Activated T-cell treated with anti-CD3 and anti-CD28 coated beads for 24 hours (primary cell): ENCODE measurements at regions not wholly inside any gene's neighbourhood (a gene's known extent, or its start where the extent isn't known, plus 50 kb on each side); places are given as distances from the start of the nearest gene placed in this dataset.

Experiments
- DNase-seq: peaks from one replicate; pipeline ENCODE4 v3.0.0-alpha.2; 2020; ENCODE audit warnings: low read depth

GRCh38 chr20:60693496-60694133, 558.4 kb upstream of the CDH4 start:
- DNase-seq: no peak

GRCh38 chr20:60694763-60695162, 557.3 kb upstream of the CDH4 start:
- DNase-seq: no peak

GRCh38 chr20:60695226-60696000, 556.6 kb upstream of the CDH4 start:
- no peak for DNase-seq

- DNase-seq: no peak
These were observed 554.8 kb upstream of the CDH4 start for GRCh38 chr20:60697252-60697651.

- DNase-seq: no peak
These were observed 551.3 kb upstream of the CDH4 start for GRCh38 chr20:60700728-60701127.

GRCh38 chr20:60704147-60704546, 547.9 kb upstream of the CDH4 start:
- no peak for DNase-seq

GRCh38 chr20:60713396-60713795, 538.7 kb upstream of the CDH4 start:
- DNase-seq: no peak

GRCh38 chr20:60715172-60715571, 536.9 kb upstream of the CDH4 start:
- DNase-seq: no peak

- DNase-seq: no peak
These were observed 533.1 kb upstream of the CDH4 start for GRCh38 chr20:60718743-60719480.

- no peak for DNase-seq
These were observed 526.7 kb upstream of the CDH4 start for GRCh38 chr20:60725311-60725906.

- no peak for DNase-seq
These were observed 524.6 kb upstream of the CDH4 start for GRCh38 chr20:60727425-60727824.

GRCh38 chr20:60728705-60729104, 523.4 kb upstream of the CDH4 start:
- no peak for DNase-seq

- DNase-seq: no peak
These were observed 522.7 kb upstream of the CDH4 start for GRCh38 chr20:60729135-60729900.

GRCh38 chr20:60732322-60732721, 519.7 kb upstream of the CDH4 start:
- DNase-seq: no peak

GRCh38 chr20:60748086-60748485, 504.0 kb upstream of the CDH4 start:
- no peak for DNase-seq

GRCh38 chr20:60749804-60750602, 502.1 kb upstream of the CDH4 start:
- no peak for DNase-seq

GRCh38 chr20:60750909-60751308, 501.2 kb upstream of the CDH4 start:
- no peak for DNase-seq

GRCh38 chr20:60751826-60752225, 500.2 kb upstream of the CDH4 start:
- no peak for DNase-seq

GRCh38 chr20:60752741-60753420, 499.2 kb upstream of the CDH4 start:
- no peak for DNase-seq

GRCh38 chr20:60754856-60755255, 497.2 kb upstream of the CDH4 start:
- no peak for DNase-seq
